Liver (tissue), 8 donors: ENCODE measurements at regions not wholly inside any gene's neighbourhood (a gene's known extent, or its start where the extent isn't known, plus 50 kb on each side); places are given as distances from the start of the nearest gene placed in this dataset.

Source experiments
- DNase-seq: peaks from one replicate; pipeline ENCODE4 v3.0.0-alpha.2; 2017; ENCODE audit warnings: low spot score
- H3K27ac ChIP-seq, 2 donors: one replicate each; pipeline ENCODE4 v1.7.0; 2013; ENCODE audit warnings: inconsistent platforms in 2 of 2, low read length in 2 of 2, control low read depth in 1 of 2, low read depth in 1 of 2, mild to moderate bottlenecking in 1 of 2
- H3K27me3 ChIP-seq, 4 donors: one replicate each; pipeline versions ENCODE4 v1.6.1 to v1.7.0; 2013; ENCODE audit warnings: low read length in 3 of 4, inconsistent platforms in 1 of 4, mild to moderate bottlenecking in 1 of 4, moderate library complexity in 1 of 4; ENCODE audit not compliant: control insufficient read depth in 4 of 4, insufficient read depth in 4 of 4
- H3K36me3 ChIP-seq, 4 donors: one replicate each; pipeline versions ENCODE4 v1.6.1 to v1.7.0; 2013; ENCODE audit warnings: low read length in 3 of 4, mild to moderate bottlenecking in 3 of 4, low read depth in 1 of 4, moderate library complexity in 1 of 4; ENCODE audit not compliant: control insufficient read depth in 4 of 4, insufficient read depth in 3 of 4
- H3K4me1 ChIP-seq, 4 donors: one replicate each; pipeline versions ENCODE4 v1.6.1 to v1.7.0; 2013; ENCODE audit warnings: low read length in 3 of 4, mild to moderate bottlenecking in 3 of 4, moderate library complexity in 1 of 4; ENCODE audit not compliant: control insufficient read depth in 4 of 4, insufficient read depth in 4 of 4
- H3K4me3 ChIP-seq, 3 donors: one replicate each; pipeline versions ENCODE4 v1.6.1 to v1.7.0; 2013; ENCODE audit warnings: low read length in 3 of 3, control low read depth in 1 of 3, low read depth in 1 of 3, mild to moderate bottlenecking in 1 of 3
- H3K9ac ChIP-seq, 2 donors: one replicate each; pipeline ENCODE4 v1.7.0; 2013; ENCODE audit warnings: low read length in 2 of 2, mild to moderate bottlenecking in 2 of 2, moderate library complexity in 2 of 2, control low read depth in 1 of 2, low read depth in 1 of 2
- H3K9me3 ChIP-seq, 4 donors: one replicate each; pipeline versions ENCODE4 v1.6.1 to v1.7.0; 2013; ENCODE audit warnings: low read length in 3 of 4; ENCODE audit not compliant: control insufficient read depth in 4 of 4
- EGR1 ChIP-seq, 2 donors: IDR thresholded peaks; 2 replicates each; pipeline ENCODE4 v1.6.1; 2016 to 2018; ENCODE audit warnings: antibody characterized with exemption in 2 of 2, low read depth in 2 of 2
- FOXA1 ChIP-seq: IDR thresholded peaks from 2 replicates; pipeline ENCODE4 v1.6.1; 2016; ENCODE audit warnings: antibody characterized with exemption
- FOXA2 ChIP-seq: IDR thresholded peaks from 2 replicates; pipeline ENCODE4 v1.6.1; 2016; ENCODE audit warnings: antibody characterized with exemption
- HNF4A ChIP-seq, 2 donors: conservative IDR thresholded peaks; 2 replicates each; pipeline ENCODE4 v1.6.1; 2016; ENCODE audit warnings: antibody characterized with exemption in 2 of 2, mild to moderate bottlenecking in 2 of 2
- HNF4G ChIP-seq: IDR thresholded peaks from 2 replicates; pipeline ENCODE4 v1.6.1; 2016; ENCODE audit warnings: antibody characterized with exemption
- JUND ChIP-seq, 2 donors: IDR thresholded peaks; 2 replicates each; pipeline ENCODE4 v1.6.1; 2016; ENCODE audit warnings: antibody characterized with exemption in 2 of 2
- NR2F2 ChIP-seq: IDR thresholded peaks from 2 replicates; pipeline ENCODE4 v1.6.1; 2016; ENCODE audit warnings: antibody characterized with exemption
- RAD21 ChIP-seq, 2 donors: IDR thresholded peaks; 2 replicates each; pipeline ENCODE4 v1.6.1; 2016; ENCODE audit warnings: antibody characterized with exemption in 2 of 2, mild to moderate bottlenecking in 2 of 2
- REST ChIP-seq: IDR thresholded peaks from 2 replicates; pipeline ENCODE4 v1.6.1; 2016; ENCODE audit warnings: antibody characterized with exemption, mild to moderate bottlenecking
- RXRA ChIP-seq, 2 donors: IDR thresholded peaks; 2 replicates each; pipeline ENCODE4 v1.6.1; 2017 to 2018; ENCODE audit warnings: antibody characterized with exemption in 2 of 2, mild to moderate bottlenecking in 1 of 2
- SP1 ChIP-seq: IDR thresholded peaks from 2 replicates; pipeline ENCODE4 v1.6.1; 2018; ENCODE audit warnings: antibody characterized with exemption, mild to moderate bottlenecking
- TAF1 ChIP-seq: conservative IDR thresholded peaks from 2 replicates; pipeline ENCODE4 v1.6.1; 2016; ENCODE audit warnings: antibody characterized with exemption, mild to moderate bottlenecking
- YY1 ChIP-seq: IDR thresholded peaks from 2 replicates; pipeline ENCODE4 v1.6.1; 2016; ENCODE audit warnings: antibody characterized with exemption, mild to moderate bottlenecking
- ZBTB33 ChIP-seq: IDR thresholded peaks from 2 replicates; pipeline ENCODE4 v1.6.1; 2016; ENCODE audit warnings: antibody characterized with exemption
- WGBS: extraction: QIAGEN DNeasy Blood & Tissue Kit; methylation state at CpG from one replicate; pipeline ENCODE4 v1.1.7; 2013; 5-methylcytosine and 5-hydroxymethylcytosine counted together
- TF ChIP-seq, protein P1 (sequence below): IDR thresholded peaks from 2 replicates; pipeline ENCODE4 v1.6.1; 2016; ENCODE audit warnings: antibody characterized with exemption
- TF ChIP-seq, protein P2 (sequence below): fragments of 150-350 bp; IDR thresholded peaks from 2 replicates; pipeline ENCODE4 v1.5.1; 2017; ENCODE audit warnings: improper control_type of control experiment, low read depth, low read length; ENCODE audit not compliant: missing input control
- donor health status: healthy.
- donor health status: healthy.
- donor health status: healthy.
- donor health status: healthy.
- donor health status: healthy.

DNA sequence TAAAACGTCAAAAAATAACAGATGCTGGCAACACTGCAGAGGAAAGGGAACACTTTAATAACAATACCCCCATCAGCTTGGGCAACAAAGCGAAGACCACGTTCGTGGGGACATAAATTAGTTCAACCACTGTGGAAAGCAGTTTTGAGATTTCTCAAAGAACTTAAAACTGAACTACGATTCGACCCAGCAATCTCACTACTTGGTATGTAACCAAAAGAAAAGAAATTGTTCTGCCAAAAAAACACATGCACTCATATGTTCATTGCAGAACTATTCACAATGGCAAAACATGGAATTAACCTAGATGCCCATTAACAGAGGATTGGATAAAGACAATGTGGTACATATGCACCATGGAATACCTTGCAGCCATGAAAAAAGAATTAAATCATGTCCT lies 81.2 kb upstream of the RAP1B start (continued):
- TF ChIP-seq TAF1 (no peak), NR2F2 (no peak)

GRCh38 chr12:68529869-68530268 lies 80.8 kb upstream of the RAP1B start:
- H3K27me3 ChIP-seq: no peaks in the 10 kb centered on the region
- no peaks in the 10 kb centered on the region for H3K9me3 ChIP-seq
- no peak overlapping the region for H3K27ac ChIP-seq
- no peak for DNase-seq
- H3K9ac ChIP-seq: no peak overlapping the region
- peaks cover 2 to 29% (median 22%) of the 10 kb centered on the region in 4 donors for H3K4me1 ChIP-seq
- 94% methylated on average over 5 of the region's 5 CpGs for WGBS
- H3K4me3 ChIP-seq: no peak overlapping the region
- TF ChIP-seq YY1 (no peak), ZBTB33 (no peak), HNF4G (no peak), FOXA1 (no peak), RXRA (IDR thresholded peaks at IDR 0.05) (no peak), REST (no peak), HNF4A (conservative IDR thresholded peaks at IDR 0.05) (no peak), SP1 (no peak), FOXA2 (no peak), TAF1 (no peak), RAD21 (IDR thresholded peaks at IDR 0.05) (no peak)
- TF ChIP-seq, protein P1, sequence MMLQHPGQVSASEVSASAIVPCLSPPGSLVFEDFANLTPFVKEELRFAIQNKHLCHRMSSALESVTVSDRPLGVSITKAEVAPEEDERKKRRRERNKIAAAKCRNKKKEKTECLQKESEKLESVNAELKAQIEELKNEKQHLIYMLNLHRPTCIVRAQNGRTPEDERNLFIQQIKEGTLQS: no peak
- TF ChIP-seq, protein P2, sequence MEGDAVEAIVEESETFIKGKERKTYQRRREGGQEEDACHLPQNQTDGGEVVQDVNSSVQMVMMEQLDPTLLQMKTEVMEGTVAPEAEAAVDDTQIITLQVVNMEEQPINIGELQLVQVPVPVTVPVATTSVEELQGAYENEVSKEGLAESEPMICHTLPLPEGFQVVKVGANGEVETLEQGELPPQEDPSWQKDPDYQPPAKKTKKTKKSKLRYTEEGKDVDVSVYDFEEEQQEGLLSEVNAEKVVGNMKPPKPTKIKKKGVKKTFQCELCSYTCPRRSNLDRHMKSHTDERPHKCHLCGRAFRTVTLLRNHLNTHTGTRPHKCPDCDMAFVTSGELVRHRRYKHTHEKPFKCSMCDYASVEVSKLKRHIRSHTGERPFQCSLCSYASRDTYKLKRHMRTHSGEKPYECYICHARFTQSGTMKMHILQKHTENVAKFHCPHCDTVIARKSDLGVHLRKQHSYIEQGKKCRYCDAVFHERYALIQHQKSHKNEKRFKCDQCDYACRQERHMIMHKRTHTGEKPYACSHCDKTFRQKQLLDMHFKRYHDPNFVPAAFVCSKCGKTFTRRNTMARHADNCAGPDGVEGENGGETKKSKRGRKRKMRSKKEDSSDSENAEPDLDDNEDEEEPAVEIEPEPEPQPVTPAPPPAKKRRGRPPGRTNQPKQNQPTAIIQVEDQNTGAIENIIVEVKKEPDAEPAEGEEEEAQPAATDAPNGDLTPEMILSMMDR: no peak
- no peaks in the 10 kb centered on the region for H3K36me3 ChIP-seq

DNA sequence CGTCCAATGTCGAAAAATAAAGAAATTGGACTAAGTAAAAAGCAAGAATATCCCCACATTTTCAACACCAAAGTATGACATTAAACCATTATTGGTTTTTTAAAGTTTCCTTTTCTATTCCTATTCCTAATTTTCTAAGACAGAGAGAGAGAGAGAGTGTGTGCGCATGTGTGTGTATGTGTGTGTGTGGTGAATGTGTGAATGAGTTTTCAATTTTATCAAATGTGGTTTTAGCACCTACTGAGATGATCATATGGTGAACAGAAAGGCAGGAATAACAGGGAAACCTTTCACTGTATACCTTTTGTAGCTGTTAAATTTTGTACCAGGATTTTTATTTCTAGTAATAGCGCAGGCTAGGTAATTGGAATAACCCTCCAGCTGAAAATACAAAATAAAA lies 80.4 kb upstream of the RAP1B start:
- Histone ChIP-seq H3K4me3 (no peak overlapping the region), H3K36me3 (no peaks in the 10 kb centered on the region), H3K27ac (no peak overlapping the region), H3K9ac (no peak overlapping the region), H3K9me3 (no peaks in the 10 kb centered on the region), H3K27me3 (no peaks in the 10 kb centered on the region), H3K4me1 (peaks cover 2 to 29% (median 22%) of the 10 kb centered on the region in 4 donors)
- WGBS: 97% methylated on average over 4 of the region's 4 CpGs
- no peak for DNase-seq
- TF ChIP-seq REST (no peak), JUND (IDR thresholded peaks at IDR 0.05) (no peak), HNF4G (no peak), HNF4A (conservative IDR thresholded peaks at IDR 0.05) (no peak), EGR1 (IDR thresholded peaks at IDR 0.05; ENCODE audit: low read depth in 2 of 2) (no peak), TAF1 (no peak), SP1 (no peak)
- TF ChIP-seq, protein P2: no peak
- TF ChIP-seq, protein P1: no peak
